ENCODE measurements at regions not wholly inside any gene's neighbourhood (a gene's known extent, or its start where the extent isn't known, plus 50 kb on each side); places are given as distances from the start of the nearest gene placed in this dataset.

GRCh38 chrX:120819126-120819525 is 56.5 kb downstream of the CT47B1 start:
- ATAC-seq (ENCODE audit: low FRiP score in 2 of 2) (no peak), DNase-seq (no peak)
- TF ChIP-seq EP300 (IDR thresholded peaks at IDR 0.05) (no peak), CTCF (IDR thresholded peaks at IDR 0.05) (no peak), POLR2A (IDR thresholded peaks at IDR 0.05) (no peak), POLR2AphosphoS5 (IDR thresholded peaks at IDR 0.05) (no peak)

GRCh38 chrX:120813982-120814381 is 61.7 kb downstream of the CT47B1 start:
- DNase-seq (no peak), ATAC-seq (ENCODE audit: low FRiP score in 2 of 2) (no peak)
- Histone ChIP-seq H3K27me3 (no peaks in the 10 kb centered on the region), H3K36me3 (no peaks in the 10 kb centered on the region), H3K27ac (no peak overlapping the region), H3K4me1 (no peaks in the 10 kb centered on the region), H3K4me3 (no peak overlapping the region), H3K9me3 (no peaks in the 10 kb centered on the region)
- TF ChIP-seq CTCF (IDR thresholded peaks at IDR 0.05) (no peak), POLR2AphosphoS5 (IDR thresholded peaks at IDR 0.05) (no peak)
- 35 to 61% methylated on average over 5 of the region's 5 CpGs for WGBS, 2 donors

More at GRCh38 chrX:120819126-120819525, 56.5 kb downstream of the CT47B1 start:
- H3K4me1 ChIP-seq, result no peaks in the 10 kb centered on the region
- H3K27me3 ChIP-seq, result no peaks in the 10 kb centered on the region
- H3K36me3 ChIP-seq, result no peaks in the 10 kb centered on the region
- no peak overlapping the region for H3K27ac ChIP-seq
- WGBS, 2 donors, result 59 to 85% methylated on average over 2 of the region's 2 CpGs
- no peaks in the 10 kb centered on the region for H3K9me3 ChIP-seq
- H3K4me3 ChIP-seq, result no peak overlapping the region

GRCh38 chrX:120801426-120801825 is 74.2 kb downstream of the CT47B1 start:
- DNase-seq, result no peak
- H3K4me3 ChIP-seq, result no peak overlapping the region
- TF ChIP-seq POLR2AphosphoS5 (IDR thresholded peaks at IDR 0.05) (no peak), EP300 (IDR thresholded peaks at IDR 0.05) (no peak), POLR2A (IDR thresholded peaks at IDR 0.05) (no peak), CTCF (IDR thresholded peaks at IDR 0.05) (no peak)
- H3K27ac ChIP-seq, result no peak overlapping the region
- no peak for ATAC-seq (ENCODE audit: low FRiP score in 2 of 2)
- H3K36me3 ChIP-seq, result no peaks in the 10 kb centered on the region
- no peaks in the 10 kb centered on the region for H3K27me3 ChIP-seq
- H3K9me3 ChIP-seq, result no peaks in the 10 kb centered on the region
- H3K4me1 ChIP-seq, result peaks cover 0 to 10% (median 4%) of the 10 kb centered on the region in 4 donors
- 77% methylated on average over 4 of the region's 4 CpGs; no CpG with 5 or more reads in 1 of the 2 donors for WGBS, 2 donors

- Histone ChIP-seq H3K4me1 (peaks cover 0 to 28% (median 5%) of the 10 kb centered on the region in 4 donors), H3K27me3 (no peaks in the 10 kb centered on the region), H3K36me3 (no peaks in the 10 kb centered on the region), H3K9me3 (no peaks in the 10 kb centered on the region), H3K4me3 (no peak overlapping the region), H3K27ac (peak overlapping the region in 1 of 4 donors; percentile 32)
- ATAC-seq (ENCODE audit: low FRiP score in 2 of 2) (no peak), DNase-seq (no peak)
- no peak for TF ChIP-seq CTCF (IDR thresholded peaks at IDR 0.05)
- peak in 1 of 2 donors; percentile 12 for TF ChIP-seq POLR2AphosphoS5 (IDR thresholded peaks at IDR 0.05)
- TF ChIP-seq POLR2A (IDR thresholded peaks at IDR 0.05), result no peak
- WGBS, 2 donors, result 39 to 45% methylated on average over 3 of the region's 3 CpGs
Measured at GRCh38 chrX:120797188-120797851, 78.3 kb downstream of the CT47B1 start.

- peak overlapping the region in 1 of 4 donors; percentile 38 for H3K27ac ChIP-seq
- ATAC-seq (ENCODE audit: low FRiP score in 2 of 2), result no peak
- WGBS, 2 donors, result 61 to 65% methylated on average over 2 of the region's 2 CpGs
- no peak overlapping the region for H3K4me3 ChIP-seq
- no peaks in the 10 kb centered on the region for H3K36me3 ChIP-seq
- no peak for TF ChIP-seq EP300 (IDR thresholded peaks at IDR 0.05)
- no peak for TF ChIP-seq POLR2AphosphoS5 (IDR thresholded peaks at IDR 0.05)
- TF ChIP-seq POLR2A (IDR thresholded peaks at IDR 0.05), result no peak
- TF ChIP-seq CTCF (IDR thresholded peaks at IDR 0.05), result no peak
- no peaks in the 10 kb centered on the region for H3K27me3 ChIP-seq
- H3K4me1 ChIP-seq, result peaks cover 0 to 32% (median 10%) of the 10 kb centered on the region in 4 donors
- DNase-seq, result no peak
- no peaks in the 10 kb centered on the region for H3K9me3 ChIP-seq
Measured at GRCh38 chrX:120795301-120795700, 80.4 kb downstream of the CT47B1 start.

Data from upper lobe of left lung (tissue), 6 donors.